Loucy (cell line): ENCODE measurements at regions not wholly inside any gene's neighbourhood (a gene's known extent, or its start where the extent isn't known, plus 50 kb on each side); places are given as distances from the start of the nearest gene placed in this dataset.

Experiments
- H2AFZ ChIP-seq: fragments of 200-600 bp; sonication (generic); 2 replicates; pipeline ENCODE4 v1.6.0; 2016; ENCODE audit warnings: antibody characterized with exemption, mild to moderate bottlenecking, low read length, moderate library complexity
- H3F3A ChIP-seq: fragments of 200-600 bp; 2 replicates; pipeline ENCODE4 v1.6.0; 2016; ENCODE audit warnings: antibody characterized with exemption, low read depth, mild to moderate bottlenecking
- H3K27me3 ChIP-seq: fragments of 200-600 bp; sonication (generic); 2 replicates; pipeline ENCODE4 v1.6.1; 2014; ENCODE audit warnings: low read length, mild to moderate bottlenecking; ENCODE audit not compliant: insufficient read depth, poor library complexity, severe bottlenecking
- H3K36me3 ChIP-seq: fragments of 200-600 bp; sonication (generic); 2 replicates; pipeline ENCODE4 v1.6.1; 2016; ENCODE audit warnings: low read length; ENCODE audit not compliant: insufficient read depth
- H3K4me1 ChIP-seq: fragments of 200-600 bp; sonication (generic); 2 replicates; pipeline ENCODE4 v1.5.1; 2014; ENCODE audit warnings: low read length, mild to moderate bottlenecking; ENCODE audit not compliant: insufficient read depth, poor library complexity, severe bottlenecking
- H3K4me2 ChIP-seq: fragments of 200-600 bp; sonication (generic); 2 replicates; pipeline ENCODE4 v1.6.0; 2014; ENCODE audit warnings: antibody characterized with exemption, low read length, low read depth, mild to moderate bottlenecking; ENCODE audit not compliant: poor library complexity, severe bottlenecking
- H3K4me3 ChIP-seq: fragments of 200-600 bp; sonication (generic); 2 replicates; pipeline ENCODE4 v1.5.1; 2014; ENCODE audit warnings: low read length, mild to moderate bottlenecking, mixed read lengths; ENCODE audit not compliant: poor library complexity, severe bottlenecking
- H3K79me2 ChIP-seq: fragments of 200-600 bp; sonication (generic); 2 replicates; pipeline ENCODE4 v1.6.1; 2014; ENCODE audit warnings: low read length; ENCODE audit not compliant: insufficient read depth
- H3K9ac ChIP-seq: fragments of 200-600 bp; sonication (generic); 2 replicates; pipeline ENCODE4 v1.6.0; 2014; ENCODE audit warnings: mild to moderate bottlenecking, low read depth, low read length, moderate library complexity; ENCODE audit not compliant: poor library complexity, severe bottlenecking
- H3K9me2 ChIP-seq: fragments of 200-600 bp; sonication (generic); replicated peaks from 2 replicates; pipeline ENCODE4 v1.6.1; 2016; ENCODE audit warnings: low read depth, low read length, mixed read lengths
- H3K9me3 ChIP-seq: fragments of 200-600 bp; sonication (generic); 2 replicates; pipeline ENCODE4 v1.6.1; 2014; ENCODE audit warnings: mild to moderate bottlenecking, antibody characterized with exemption, low read length, low read depth; ENCODE audit not compliant: insufficient read depth
- H4K20me1 ChIP-seq: fragments of 200-600 bp; sonication (generic); 2 replicates; pipeline ENCODE4 v1.6.0; 2014; ENCODE audit warnings: antibody characterized with exemption, low read length, mild to moderate bottlenecking; ENCODE audit not compliant: insufficient read depth, poor library complexity, severe bottlenecking
- EZH2phosphoT487 ChIP-seq: fragments of 200-600 bp; IDR thresholded peaks from 2 replicates; pipeline ENCODE4 v1.6.1; 2018; ENCODE audit warnings: antibody characterized with exemption, mild to moderate bottlenecking, moderate library complexity, borderline replicate concordance
- TF ChIP-seq, protein P1 (sequence below): fragments of 200-600 bp; sonication (generic); conservative IDR thresholded peaks from 2 replicates; pipeline ENCODE4 v1.5.1; 2014; ENCODE audit warnings: mild to moderate bottlenecking, antibody characterized with exemption, low read length

DNA sequence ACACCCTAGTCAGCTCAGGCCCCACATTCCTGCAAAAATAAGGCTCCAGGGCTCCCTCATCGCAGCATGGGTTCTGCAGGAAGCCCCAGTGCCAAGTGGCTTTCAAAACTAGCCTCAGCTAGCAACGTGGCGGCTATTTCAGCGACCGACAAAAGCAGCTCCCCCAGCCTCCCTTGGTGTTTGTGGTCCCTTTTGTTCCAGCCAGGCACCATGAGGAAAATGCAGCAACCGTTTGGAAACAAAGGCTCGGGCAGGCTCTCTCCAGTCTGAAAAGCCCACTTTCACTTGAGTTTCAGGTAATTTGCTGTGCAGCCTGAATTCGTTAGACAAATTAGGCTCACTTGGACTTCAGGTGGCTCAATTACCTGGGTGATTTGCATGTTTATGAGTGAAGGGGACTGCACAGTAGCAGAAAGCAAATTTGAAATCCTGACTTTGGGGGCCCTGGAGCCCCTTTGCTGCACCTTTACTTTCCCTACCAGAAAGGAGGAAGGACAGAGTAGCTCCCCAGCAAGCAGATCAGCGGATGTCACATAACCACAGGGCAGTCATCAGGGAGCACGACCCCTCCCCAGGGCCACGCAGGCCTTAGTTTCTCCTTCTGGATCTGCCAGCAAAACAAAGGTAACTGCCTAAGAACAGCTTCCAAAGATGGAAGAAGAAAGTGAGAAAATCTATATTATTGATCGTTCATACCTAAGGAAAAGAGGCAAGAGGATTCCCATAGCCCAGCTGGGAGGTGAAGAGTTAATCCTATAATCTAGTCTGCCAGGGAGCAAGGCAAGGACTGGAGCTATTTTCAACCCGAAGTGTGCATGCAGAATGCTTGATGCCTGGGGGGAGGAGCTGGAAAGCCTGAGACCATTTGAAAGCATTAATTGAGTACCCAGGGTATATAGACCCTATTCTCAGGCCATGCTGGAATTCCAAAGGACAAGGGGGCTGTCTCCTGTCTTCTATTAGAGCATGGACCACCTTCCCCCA is 143.1 kb upstream of the SDK2 start:
- H3K4me1 ChIP-seq, result no peaks in the 10 kb centered on the region
- TF ChIP-seq, protein P1, sequence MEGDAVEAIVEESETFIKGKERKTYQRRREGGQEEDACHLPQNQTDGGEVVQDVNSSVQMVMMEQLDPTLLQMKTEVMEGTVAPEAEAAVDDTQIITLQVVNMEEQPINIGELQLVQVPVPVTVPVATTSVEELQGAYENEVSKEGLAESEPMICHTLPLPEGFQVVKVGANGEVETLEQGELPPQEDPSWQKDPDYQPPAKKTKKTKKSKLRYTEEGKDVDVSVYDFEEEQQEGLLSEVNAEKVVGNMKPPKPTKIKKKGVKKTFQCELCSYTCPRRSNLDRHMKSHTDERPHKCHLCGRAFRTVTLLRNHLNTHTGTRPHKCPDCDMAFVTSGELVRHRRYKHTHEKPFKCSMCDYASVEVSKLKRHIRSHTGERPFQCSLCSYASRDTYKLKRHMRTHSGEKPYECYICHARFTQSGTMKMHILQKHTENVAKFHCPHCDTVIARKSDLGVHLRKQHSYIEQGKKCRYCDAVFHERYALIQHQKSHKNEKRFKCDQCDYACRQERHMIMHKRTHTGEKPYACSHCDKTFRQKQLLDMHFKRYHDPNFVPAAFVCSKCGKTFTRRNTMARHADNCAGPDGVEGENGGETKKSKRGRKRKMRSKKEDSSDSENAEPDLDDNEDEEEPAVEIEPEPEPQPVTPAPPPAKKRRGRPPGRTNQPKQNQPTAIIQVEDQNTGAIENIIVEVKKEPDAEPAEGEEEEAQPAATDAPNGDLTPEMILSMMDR, result no peak
- no peak for TF ChIP-seq EZH2phosphoT487
- no peaks in the 10 kb centered on the region for H3F3A ChIP-seq
- H2AFZ ChIP-seq, result no peak overlapping the region
- H3K9me3 ChIP-seq, result no peaks in the 10 kb centered on the region
- H3K4me3 ChIP-seq, result no peak overlapping the region
- no peaks in the 10 kb centered on the region for H3K9me2 ChIP-seq
- no peaks in the 10 kb centered on the region for H3K36me3 ChIP-seq
- no peaks in the 10 kb centered on the region for H4K20me1 ChIP-seq
- H3K27me3 ChIP-seq, result no peaks in the 10 kb centered on the region
- no peak overlapping the region for H3K9ac ChIP-seq
- H3K4me2 ChIP-seq, result no peak overlapping the region
- no peaks in the 10 kb centered on the region for H3K79me2 ChIP-seq

DNA sequence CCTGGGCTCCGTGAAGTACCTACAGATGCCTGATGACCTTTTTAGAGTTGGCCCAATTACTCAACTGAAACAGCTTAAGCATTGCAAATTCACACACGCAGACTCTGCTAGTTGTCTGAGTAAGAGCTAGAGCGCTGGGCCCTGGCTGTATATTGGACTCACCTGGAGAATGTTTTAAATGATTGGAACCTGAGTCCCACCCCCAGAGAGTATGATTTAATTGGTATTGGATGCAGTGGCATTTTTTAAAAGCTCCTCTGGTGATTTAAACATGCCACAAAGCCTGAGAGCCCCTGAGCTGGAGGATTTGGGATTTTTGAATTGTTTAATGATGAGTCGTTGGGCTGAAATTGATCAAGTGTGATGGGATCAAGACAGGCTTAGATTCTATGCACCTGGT is 143.9 kb upstream of the SDK2 start:
- Histone ChIP-seq H3K9me2 (no peaks in the 10 kb centered on the region), H3K4me1 (no peaks in the 10 kb centered on the region), H4K20me1 (no peaks in the 10 kb centered on the region), H3K79me2 (no peaks in the 10 kb centered on the region), H3K36me3 (no peaks in the 10 kb centered on the region), H2AFZ (no peak overlapping the region), H3K9ac (no peak overlapping the region), H3K9me3 (no peaks in the 10 kb centered on the region), H3K27me3 (no peaks in the 10 kb centered on the region), H3F3A (no peaks in the 10 kb centered on the region), H3K4me3 (no peak overlapping the region), H3K4me2 (no peak overlapping the region)
- TF ChIP-seq, protein P1, result no peak
- TF ChIP-seq EZH2phosphoT487, result no peak

DNA sequence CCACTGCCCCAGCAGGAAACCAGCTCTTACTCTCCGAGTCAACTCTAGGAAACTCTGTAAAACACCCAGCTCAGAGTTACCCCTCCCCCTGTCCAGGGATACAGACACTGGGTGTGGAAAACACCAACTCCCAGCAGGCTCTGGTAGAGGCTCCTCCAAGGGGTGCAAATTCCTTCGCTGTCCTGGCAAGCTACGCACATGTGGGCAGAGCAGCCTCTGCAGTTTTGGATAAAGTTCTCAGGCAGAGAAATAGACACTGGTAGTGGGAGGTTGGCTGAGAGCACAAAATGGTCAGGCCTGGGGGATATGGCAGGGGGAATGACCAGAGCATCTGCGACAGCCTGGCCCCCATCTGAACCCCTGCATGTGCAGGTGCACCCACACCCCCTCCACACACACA is 146.9 kb upstream of the SDK2 start:
- no peak overlapping the region for H3K4me3 ChIP-seq
- H2AFZ ChIP-seq, result no peak overlapping the region
- H4K20me1 ChIP-seq, result no peaks in the 10 kb centered on the region
- H3K9ac ChIP-seq, result no peak overlapping the region
- no peaks in the 10 kb centered on the region for H3K9me3 ChIP-seq
- TF ChIP-seq EZH2phosphoT487, result no peak
- TF ChIP-seq, protein P1, result no peak
- no peaks in the 10 kb centered on the region for H3K36me3 ChIP-seq
- no peak overlapping the region for H3K4me2 ChIP-seq
- H3K9me2 ChIP-seq, result no peaks in the 10 kb centered on the region
- H3K27me3 ChIP-seq, result no peaks in the 10 kb centered on the region
- H3F3A ChIP-seq, result no peaks in the 10 kb centered on the region
- H3K4me1 ChIP-seq, result peaks cover 11% of the 10 kb centered on the region
- no peaks in the 10 kb centered on the region for H3K79me2 ChIP-seq
